ENCODE measurements at regions not wholly inside any gene's neighbourhood (a gene's known extent, or its start where the extent isn't known, plus 50 kb on each side); places are given as distances from the start of the nearest gene placed in this dataset.

- peak; percentile 63 for DNase-seq
Measured at GRCh38 chr10:132467464-132468149, 70.0 kb upstream of the INPP5A start.

DNA sequence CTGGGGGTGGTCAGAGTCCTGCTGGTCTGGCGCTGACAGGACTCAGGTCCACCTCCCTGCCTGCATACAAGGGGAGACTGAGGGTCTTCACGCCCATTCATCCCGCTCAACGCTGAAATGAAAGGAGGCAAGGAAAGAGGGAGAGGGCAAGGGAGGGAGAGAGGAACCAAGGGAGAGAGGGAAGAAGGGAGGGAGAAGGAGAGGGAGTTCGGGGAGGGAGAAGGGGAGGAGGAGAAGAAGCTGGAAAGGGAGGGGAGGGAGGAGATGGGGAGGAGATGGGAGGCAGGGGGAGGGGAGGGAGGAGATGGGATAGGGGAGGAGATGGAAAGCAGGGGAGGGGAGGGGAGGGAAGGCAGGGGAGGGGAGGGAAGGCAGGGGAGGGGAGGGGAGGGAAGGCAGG lies 69.4 kb upstream of the INPP5A start:
- no peak for DNase-seq

DNA sequence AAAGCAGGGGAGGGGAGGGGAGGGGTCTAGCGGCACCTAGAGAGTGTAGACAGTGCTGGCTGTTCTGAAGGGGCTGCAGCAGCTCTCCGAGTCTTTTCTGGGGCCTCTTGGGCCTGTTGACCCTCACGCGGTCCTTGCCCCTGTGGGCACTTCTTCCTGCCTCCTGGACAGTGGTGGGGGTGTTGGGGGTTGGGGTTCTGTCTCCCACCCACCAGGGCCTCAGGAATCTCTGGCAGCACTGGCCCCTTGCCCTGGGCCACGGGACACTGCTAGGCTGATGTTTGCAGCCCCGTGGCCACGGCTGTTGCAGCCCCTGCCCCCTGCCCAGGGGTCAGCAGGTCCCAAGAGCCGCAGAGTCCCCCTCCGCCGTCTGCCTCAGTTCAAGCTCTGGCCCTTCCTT lies 68.9 kb upstream of the INPP5A start:
- no peak for DNase-seq

- DNase-seq = no peak
Measured at GRCh38 chr10:132469197-132469884, 68.2 kb upstream of the INPP5A start.

- DNase-seq = no peak
Measured at GRCh38 chr10:132470410-132471124, 67.0 kb upstream of the INPP5A start.

- DNase-seq = no peak
Measured at GRCh38 chr10:132471125-132471451, 66.5 kb upstream of the INPP5A start.

DNA sequence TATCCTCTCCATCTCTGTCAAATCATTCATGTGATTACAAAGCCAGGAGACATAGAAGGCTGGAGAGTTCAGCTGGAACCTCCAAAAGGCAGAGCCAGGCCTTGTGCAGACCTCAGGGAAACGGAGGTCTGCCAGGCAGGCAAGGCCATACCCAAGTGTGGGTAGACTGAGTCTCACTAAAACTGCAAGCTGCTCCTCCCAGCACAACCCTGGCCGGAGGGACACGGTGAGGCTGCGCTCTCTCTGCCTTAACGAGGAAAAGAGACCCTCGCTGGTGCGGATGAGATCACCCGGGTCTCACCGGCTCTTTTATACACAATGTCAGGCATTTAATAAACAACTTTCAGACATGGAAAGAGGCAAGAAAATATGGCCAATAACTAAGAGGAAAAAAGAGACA lies 66.1 kb upstream of the INPP5A start:
- DNase-seq = no peak

GRCh38 chr10:132475086-132475485 lies 62.5 kb upstream of the INPP5A start:
- no peak for DNase-seq

GRCh38 chr10:132476146-132477065 lies 61.2 kb upstream of the INPP5A start:
- DNase-seq = no peak

GRCh38 chr10:132477066-132477397 lies 60.6 kb upstream of the INPP5A start:
- no peak for DNase-seq

GRCh38 chr10:132477398-132478340 lies 59.9 kb upstream of the INPP5A start:
- DNase-seq = no peak

- no peak for DNase-seq
Measured at GRCh38 chr10:132478341-132479023, 59.1 kb upstream of the INPP5A start.

DNA sequence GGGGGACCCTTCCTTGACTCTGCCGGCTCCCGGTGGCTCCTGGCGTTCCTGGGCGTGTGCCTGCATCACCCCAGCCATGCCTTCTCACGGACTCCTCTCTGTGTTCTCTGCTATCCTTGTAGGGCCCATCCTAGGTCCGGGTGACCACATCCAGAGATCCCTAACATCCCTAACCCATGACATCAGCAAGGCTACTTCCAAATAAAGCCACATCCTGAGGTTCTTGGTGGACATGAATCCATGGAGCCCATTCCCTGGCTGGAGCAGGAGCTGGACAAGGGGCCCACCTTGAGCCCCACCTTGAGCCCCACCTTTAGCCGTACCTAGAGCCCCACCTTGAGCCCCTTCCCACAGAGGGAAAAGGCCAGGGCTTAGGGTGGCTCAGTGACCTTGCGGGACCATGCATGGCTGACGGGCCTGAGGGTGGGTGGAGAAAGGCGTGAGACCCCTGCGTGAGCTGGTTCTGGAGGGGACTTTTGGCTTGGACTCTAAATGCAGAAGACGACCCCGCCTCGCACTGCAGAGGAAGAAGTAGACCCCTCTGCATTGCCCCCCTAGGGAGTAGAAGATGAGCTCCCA lies 58.5 kb upstream of the INPP5A start:
- DNase-seq = no peak

GRCh38 chr10:132479603-132480221 lies 57.9 kb upstream of the INPP5A start:
- no peak for DNase-seq

DNA sequence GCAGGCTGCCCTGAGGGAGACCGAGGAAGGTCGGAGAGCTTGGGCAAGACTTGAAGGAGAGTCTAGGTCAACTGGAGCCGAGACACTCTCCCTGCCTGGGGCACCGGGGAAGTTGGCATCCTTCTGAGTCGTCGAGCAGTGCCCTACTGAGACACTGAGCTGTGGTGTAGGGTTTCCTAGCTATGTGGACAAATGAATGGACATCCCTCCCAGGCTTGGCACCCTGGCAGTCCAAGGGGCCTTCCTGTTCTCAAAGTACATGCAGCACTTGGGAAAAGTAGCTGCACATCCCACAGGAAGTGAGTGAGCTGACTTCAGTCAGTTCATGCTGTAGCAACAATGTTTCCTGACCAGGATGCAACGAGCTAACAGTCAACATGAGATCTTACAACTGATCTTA lies 57.2 kb upstream of the INPP5A start:
- no peak for DNase-seq

DNA sequence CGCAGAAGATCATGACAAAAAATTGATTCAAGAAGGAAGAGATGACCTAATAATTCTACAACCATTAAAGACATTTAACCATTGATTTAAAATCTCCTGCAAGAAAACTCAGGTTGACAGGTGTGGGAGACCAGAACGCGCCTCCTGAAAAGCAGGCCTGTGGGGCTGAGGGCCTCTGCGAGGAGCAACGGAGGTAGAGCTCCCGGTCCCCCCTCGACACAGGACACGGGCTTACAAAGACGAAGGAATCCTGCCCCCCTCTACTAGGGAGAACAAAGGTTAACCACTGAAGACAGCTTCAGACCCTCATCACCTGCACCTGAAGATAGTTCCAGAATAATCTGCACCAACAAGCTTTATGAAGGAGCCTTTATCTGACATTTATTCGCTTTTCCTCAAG lies 55.9 kb upstream of the INPP5A start:
- DNase-seq = no peak

GRCh38 chr10:132482090-132482800 lies 55.3 kb upstream of the INPP5A start:
- no peak for DNase-seq

GRCh38 chr10:132483394-132483793 lies 54.2 kb upstream of the INPP5A start:
- DNase-seq = no peak

- no peak for DNase-seq
Measured at GRCh38 chr10:132484922-132485321, 52.7 kb upstream of the INPP5A start.
